NCI-H748 treated with DMSO at 0.1 percent for 48 hours (cell line): ENCODE measurements at regions not wholly inside any gene's neighbourhood (a gene's known extent, or its start where the extent isn't known, plus 50 kb on each side); places are given as distances from the start of the nearest gene placed in this dataset.
"Not testable (repeated sequence)": the region's sequence is repeated elsewhere in the genome, so short reads cannot be mapped to it uniquely, and the experiment has no call there.

ENCODE experiments used
- DNase-seq: peaks from one replicate; lab custom pipeline; 2025; lab: John Stamatoyannopoulos, UW

GRCh38 chr7:152949790-152950189 is 190.2 kb downstream of the ACTR3B start:
- DNase-seq: no peak

- DNase-seq: no peak
Measured at GRCh38 chr7:152956006-152956405, 196.5 kb downstream of the ACTR3B start.

- DNase-seq: no peak
Measured at GRCh38 chr7:152959610-152960009, 200.1 kb downstream of the ACTR3B start.

GRCh38 chr7:152961796-152962195 is 202.2 kb downstream of the ACTR3B start:
- not testable (repeated sequence) for DNase-seq

GRCh38 chr7:152966189-152966588 is 206.6 kb downstream of the ACTR3B start:
- no peak for DNase-seq

GRCh38 chr7:152967958-152968357 is 208.4 kb downstream of the ACTR3B start:
- DNase-seq: no peak

GRCh38 chr7:152968514-152968913 is 209.0 kb downstream of the ACTR3B start:
- DNase-seq: no peak

- no peak for DNase-seq
Measured at GRCh38 chr7:152969335-152969734, 209.8 kb downstream of the ACTR3B start.

GRCh38 chr7:152969839-152970238 is 210.3 kb downstream of the ACTR3B start:
- DNase-seq: no peak

- no peak for DNase-seq
Measured at GRCh38 chr7:152970481-152970880, 210.9 kb downstream of the ACTR3B start.

- DNase-seq: no peak
Measured at GRCh38 chr7:152974577-152974976, 215.0 kb downstream of the ACTR3B start.

- no peak for DNase-seq
Measured at GRCh38 chr7:152975076-152975475, 215.5 kb downstream of the ACTR3B start.

- DNase-seq: no peak
Measured at GRCh38 chr7:152979376-152979775, 219.8 kb downstream of the ACTR3B start.

GRCh38 chr7:152984421-152984820 is 224.9 kb downstream of the ACTR3B start:
- no peak for DNase-seq

GRCh38 chr7:152986376-152986775 is 226.8 kb downstream of the ACTR3B start:
- no peak for DNase-seq

GRCh38 chr7:152987656-152988055 is 228.1 kb downstream of the ACTR3B start:
- no peak for DNase-seq

- no peak for DNase-seq
Measured at GRCh38 chr7:152989889-152990380, 230.4 kb downstream of the ACTR3B start.

- DNase-seq: no peak
Measured at GRCh38 chr7:152998420-152998819, 238.9 kb downstream of the ACTR3B start.

- no peak for DNase-seq
Measured at GRCh38 chr7:153002115-153002514, 242.6 kb downstream of the ACTR3B start.

GRCh38 chr7:153002572-153002971 is 243.0 kb downstream of the ACTR3B start:
- DNase-seq: no peak

- DNase-seq: no peak
Measured at GRCh38 chr7:153004341-153004740, 244.8 kb downstream of the ACTR3B start.

GRCh38 chr7:153005750-153006435 is 246.3 kb downstream of the ACTR3B start:
- DNase-seq: no peak

- no peak for DNase-seq
Measured at GRCh38 chr7:153006452-153006851, 246.9 kb downstream of the ACTR3B start.

GRCh38 chr7:153006911-153007310 is 247.4 kb downstream of the ACTR3B start:
- no peak for DNase-seq
